OCI-LY7 (cell line): ENCODE measurements at regions not wholly inside any gene's neighbourhood (a gene's known extent, or its start where the extent isn't known, plus 50 kb on each side); places are given as distances from the start of the nearest gene placed in this dataset.

ENCODE experiments used
- BruUV-seq: library from RNA; stranded (reverse); fragments of 400-500 nt; replicated peaks from 2 replicates; lab custom pipeline; 2021; lab: Mats Ljungman, UMichigan
- CTCF ChIA-PET: fragments of 300-600 bp; sonication (Branson Sonifier 250); formaldehyde crosslinking; loops from one replicate; lab custom pipeline; 2022; ENCODE audit warnings: antibody characterized with exemption; ENCODE audit not compliant: unreplicated experiment; lab: Charles Lee
- POLR2A ChIA-PET: fragments of 300-600 bp; sonication (Branson Sonifier 250); formaldehyde crosslinking; loops from one replicate; lab custom pipeline; 2022; ENCODE audit warnings: antibody characterized with exemption; lab: Charles Lee
- DNase-seq: peaks from one replicate; pipeline ENCODE4 v3.0.0-alpha.2; 2015; ENCODE audit warnings: low spot score
- H2AFZ ChIP-seq: fragments of 200-600 bp; sonication (generic), shearing (Covaris generic); 2 replicates; pipeline ENCODE4 v1.6.1; 2014; ENCODE audit warnings: mild to moderate bottlenecking, antibody characterized with exemption, low read length, moderate library complexity
- H3K27ac ChIP-seq: fragments of 200-600 bp; sonication (generic); 2 replicates; pipeline ENCODE4 v1.5.1; 2014; ENCODE audit warnings: mixed run types, low read depth, mild to moderate bottlenecking, moderate library complexity, low read length, inconsistent platforms; ENCODE audit not compliant: poor library complexity, severe bottlenecking
- H3K36me3 ChIP-seq: fragments of 200-600 bp; sonication (generic); 2 replicates; pipeline ENCODE4 v1.6.1; 2014; ENCODE audit warnings: mild to moderate bottlenecking, antibody characterized with exemption, low read length, moderate library complexity, mixed read lengths; ENCODE audit not compliant: insufficient read depth
- H3K4me1 ChIP-seq: fragments of 200-600 bp; sonication (generic); 2 replicates; pipeline ENCODE4 v1.5.1; 2014; ENCODE audit warnings: mild to moderate bottlenecking, low read length; ENCODE audit not compliant: insufficient read depth, poor library complexity, severe bottlenecking
- H3K4me2 ChIP-seq: fragments of 200-600 bp; sonication (generic); 2 replicates; pipeline ENCODE4 v1.6.1; 2014; ENCODE audit warnings: mild to moderate bottlenecking, low read length
- H3K4me3 ChIP-seq: fragments of 200-600 bp; sonication (generic); 2 replicates; pipeline ENCODE4 v1.5.1; 2014; ENCODE audit warnings: mild to moderate bottlenecking, low read depth, low read length; ENCODE audit not compliant: poor library complexity, severe bottlenecking
- H3K79me2 ChIP-seq: fragments of 200-600 bp; sonication (generic); 2 replicates; pipeline ENCODE4 v1.6.1; 2016; ENCODE audit warnings: low read depth, mild to moderate bottlenecking, low read length, moderate library complexity, mixed read lengths; ENCODE audit not compliant: insufficient read depth
- H3K9me2 ChIP-seq: fragments of 200-600 bp; sonication (generic); 2 replicates; pipeline ENCODE4 v1.6.1; 2016; ENCODE audit warnings: mild to moderate bottlenecking, low read length, mixed read lengths; ENCODE audit not compliant: insufficient read depth
- H3K9me3 ChIP-seq: fragments of 200-600 bp; sonication (generic); 2 replicates; pipeline ENCODE4 v1.6.1; 2014; ENCODE audit warnings: mild to moderate bottlenecking, mixed run types, low read length, mixed read lengths
- H4K20me1 ChIP-seq: fragments of 200-600 bp; sonication (generic); 2 replicates; pipeline ENCODE4 v1.6.1; 2014; ENCODE audit warnings: mild to moderate bottlenecking, antibody characterized with exemption, low read length, moderate library complexity, mixed read lengths; ENCODE audit not compliant: insufficient read depth
- CTCF ChIP-seq: fragments of 200-600 bp; sonication (generic); conservative IDR thresholded peaks from 2 replicates; pipeline ENCODE4 v1.5.1; 2014; ENCODE audit warnings: mild to moderate bottlenecking, antibody characterized with exemption, low read length, moderate library complexity, mixed read lengths
- EZH2phosphoT487 ChIP-seq: fragments of 200-600 bp; sonication (generic); IDR thresholded peaks from 2 replicates; pipeline ENCODE4 v1.6.1; 2018; ENCODE audit warnings: low read depth, borderline replicate concordance, mild to moderate bottlenecking, mixed run types, antibody characterized with exemption, low read length, moderate library complexity, mixed read lengths
- intact Hi-C: fragments of 100-400 bp; cut with micrococcal nuclease; formaldehyde crosslinking; loops from one replicate; pipeline ENCODE4 v1.10.0; 2022; ENCODE audit not compliant: unreplicated experiment

- Histone ChIP-seq H3K36me3 (no peaks in the 10 kb centered on the region), H2AFZ (no peak overlapping the region), H3K27ac (no peak overlapping the region), H3K4me2 (no peak overlapping the region), H3K4me1 (no peaks in the 10 kb centered on the region), H4K20me1 (no peaks in the 10 kb centered on the region), H3K79me2 (no peaks in the 10 kb centered on the region), H3K9me3 (no peaks in the 10 kb centered on the region), H3K4me3 (no peak overlapping the region), H3K9me2 (no peaks in the 10 kb centered on the region)
- no TSS peak for BruUV-seq
- intact Hi-C loops, result no loop called here
- POLR2A ChIA-PET, result no interaction called here
- CTCF ChIA-PET, result no interaction called here
- no peak for DNase-seq
- TF ChIP-seq CTCF (no peak), EZH2phosphoT487 (no peak)
Observed at GRCh38 chr13:37342205-37342604, 236.7 kb upstream of the CSNK1A1L start.

GRCh38 chr13:37340901-37341670 is 235.6 kb upstream of the CSNK1A1L start:
- intact Hi-C loops, result no loop called here
- Histone ChIP-seq H3K9me2 (no peaks in the 10 kb centered on the region), H3K9me3 (no peaks in the 10 kb centered on the region), H3K79me2 (no peaks in the 10 kb centered on the region), H2AFZ (no peak overlapping the region), H3K4me2 (no peak overlapping the region), H3K36me3 (no peaks in the 10 kb centered on the region), H3K4me3 (no peak overlapping the region), H3K4me1 (no peaks in the 10 kb centered on the region), H3K27ac (no peak overlapping the region), H4K20me1 (no peaks in the 10 kb centered on the region)
- no TSS peak for BruUV-seq
- ChIA-PET CTCF (no interaction called here), POLR2A (no interaction called here)
- TF ChIP-seq EZH2phosphoT487 (no peak), CTCF (no peak)
- no peak for DNase-seq

GRCh38 chr13:37339386-37339735 is 233.9 kb upstream of the CSNK1A1L start:
- no peak for DNase-seq
- ChIA-PET CTCF (no interaction called here), POLR2A (interaction anchor here (1.2 kb wide), 1 partner anchor 9 kb away, joined by 3 read pairs; no protein-coding TSS in a partner anchor)
- H3K4me2 ChIP-seq, result no peak overlapping the region
- no TSS peak for BruUV-seq
- H3K27ac ChIP-seq, result no peak overlapping the region
- intact Hi-C loops, result no loop called here
- H3K4me3 ChIP-seq, result no peak overlapping the region
- H4K20me1 ChIP-seq, result no peaks in the 10 kb centered on the region
- H3K4me1 ChIP-seq, result no peaks in the 10 kb centered on the region
- TF ChIP-seq EZH2phosphoT487 (no peak), CTCF (no peak)
- no peaks in the 10 kb centered on the region for H3K9me3 ChIP-seq
- H2AFZ ChIP-seq, result no peak overlapping the region
- H3K79me2 ChIP-seq, result no peaks in the 10 kb centered on the region
- no peaks in the 10 kb centered on the region for H3K9me2 ChIP-seq
- no peaks in the 10 kb centered on the region for H3K36me3 ChIP-seq
